ENCODE measurements at regions not wholly inside any gene's neighbourhood (a gene's known extent, or its start where the extent isn't known, plus 50 kb on each side); places are given as distances from the start of the nearest gene placed in this dataset.
A peak's percentile ranks its signal among the peaks of the same experiment; 100 is the strongest.

DNA sequence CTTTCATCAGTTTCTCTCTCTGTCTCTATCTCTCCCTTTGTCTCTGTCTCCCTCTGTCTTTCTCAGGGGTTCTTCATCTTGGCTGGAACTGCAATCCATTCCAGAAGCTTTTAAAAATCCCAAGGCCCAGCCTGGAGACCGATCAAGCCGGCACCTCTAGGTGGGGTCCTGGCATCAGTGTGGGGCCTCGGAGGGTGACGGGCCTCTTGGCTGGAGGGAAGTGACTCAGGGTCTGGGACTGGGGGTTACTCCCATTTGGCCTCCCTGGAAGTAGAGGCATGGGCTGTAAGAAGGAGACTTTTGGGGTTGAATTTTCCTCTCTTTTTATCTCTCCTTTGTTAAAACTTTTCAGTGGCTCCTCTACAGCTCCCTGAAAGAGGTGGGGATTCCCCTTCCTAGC lies 52.8 kb upstream of the OTOF start:
- peak; percentile 40 for DNase-seq (ENCODE audit: low read depth)

GRCh38 chr2:26530240-26530540 lies 52.3 kb upstream of the OTOF start:
- DNase-seq (ENCODE audit: low read depth), result no peak

DNA sequence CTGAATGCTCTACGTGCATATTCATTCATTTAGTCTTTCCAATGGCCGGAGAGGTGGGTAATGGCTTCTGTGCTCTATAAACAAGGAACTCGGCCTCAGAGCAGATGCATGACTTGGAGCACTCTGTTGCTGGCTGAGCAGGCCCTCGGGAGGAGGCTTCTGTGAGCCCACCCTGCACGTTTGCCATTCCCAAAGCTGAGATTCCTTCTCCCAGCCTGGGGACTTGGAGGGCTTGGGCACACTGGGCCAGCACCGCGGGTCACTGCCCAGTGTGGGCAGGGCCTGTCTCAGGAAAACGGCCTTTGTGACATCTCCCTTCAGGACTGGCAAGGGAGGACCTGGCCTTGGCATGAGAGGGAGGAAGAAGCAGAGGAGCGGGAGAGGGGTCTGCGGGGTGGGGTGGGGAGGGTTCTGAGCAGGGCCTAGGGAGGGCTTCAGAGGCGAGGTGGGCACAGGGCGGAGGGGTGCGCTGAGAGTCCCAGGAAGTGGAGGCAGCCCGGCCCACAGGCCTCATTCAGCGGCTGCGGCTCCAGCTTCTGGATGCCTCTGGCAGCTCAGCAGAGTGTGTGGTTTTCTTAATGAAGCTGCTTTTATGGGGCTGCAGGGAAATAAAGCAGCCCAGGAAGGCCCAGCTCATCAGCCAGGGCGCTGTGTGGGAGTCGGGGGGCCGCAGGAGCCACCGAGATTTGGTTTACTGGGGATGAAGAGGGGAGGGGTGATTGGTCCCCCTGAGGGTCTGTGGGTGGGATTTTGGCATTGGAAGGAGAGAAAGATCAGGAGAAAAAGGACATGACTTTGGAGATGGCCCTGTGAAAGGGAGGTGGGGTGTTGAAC lies 51.7 kb upstream of the OTOF start:
- DNase-seq (ENCODE audit: low read depth), result no peak

GRCh38 chr2:26528836-26529235 lies 50.9 kb upstream of the OTOF start:
- DNase-seq (ENCODE audit: low read depth), result no peak

GRCh38 chr2:26527726-26528585 lies 50.0 kb upstream of the OTOF start:
- no peak for DNase-seq (ENCODE audit: low read depth)

All from EH (cell line).